GM12892 (cell line): ENCODE measurements at regions not wholly inside any gene's neighbourhood (a gene's known extent, or its start where the extent isn't known, plus 50 kb on each side); places are given as distances from the start of the nearest gene placed in this dataset.

ENCODE experiments used
- POLR2A ChIP-seq: IDR thresholded peaks from 2 replicates; pipeline ENCODE4 v1.6.1; 2011; ENCODE audit warnings: low read depth, low read length, control low read depth
- TAF1 ChIP-seq: IDR thresholded peaks from 2 replicates; pipeline ENCODE4 v1.6.1; 2011; ENCODE audit warnings: low read depth, mild to moderate bottlenecking, control low read depth, low read length, borderline replicate concordance

GRCh38 chr6:137401088-137401487, 93.1 kb downstream of the OLIG3 start:
- TF ChIP-seq POLR2A (no peak), TAF1 (no peak)
